GM19238 (cell line): ENCODE measurements at regions not wholly inside any gene's neighbourhood (a gene's known extent, or its start where the extent isn't known, plus 50 kb on each side); places are given as distances from the start of the nearest gene placed in this dataset.

Experiments used
- DNase-seq: peaks from one replicate; pipeline ENCODE4 v3.0.0; 2011; ENCODE audit warnings: low spot score; ENCODE audit not compliant: insufficient read length

DNA sequence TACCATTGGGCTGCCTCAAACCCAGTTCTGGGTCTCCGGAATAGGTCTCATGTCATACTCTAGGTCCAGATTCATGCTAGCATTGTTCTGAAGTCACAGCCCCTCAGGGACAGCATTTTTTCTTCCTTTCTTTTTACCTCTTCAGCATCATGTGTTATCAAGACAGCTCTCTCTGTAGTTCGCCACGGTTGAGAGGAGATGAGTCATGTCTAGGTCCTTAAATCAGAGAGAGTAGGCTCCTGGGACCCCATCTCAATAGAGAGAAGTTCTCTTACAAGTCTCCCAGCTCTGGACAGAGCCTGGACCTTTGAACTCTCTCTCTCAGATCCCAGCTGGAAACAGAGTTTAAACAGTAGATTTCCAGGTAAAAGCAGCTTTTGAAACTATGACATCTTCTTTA is 332.4 kb upstream of the CD180 start:
- no peak for DNase-seq

DNA sequence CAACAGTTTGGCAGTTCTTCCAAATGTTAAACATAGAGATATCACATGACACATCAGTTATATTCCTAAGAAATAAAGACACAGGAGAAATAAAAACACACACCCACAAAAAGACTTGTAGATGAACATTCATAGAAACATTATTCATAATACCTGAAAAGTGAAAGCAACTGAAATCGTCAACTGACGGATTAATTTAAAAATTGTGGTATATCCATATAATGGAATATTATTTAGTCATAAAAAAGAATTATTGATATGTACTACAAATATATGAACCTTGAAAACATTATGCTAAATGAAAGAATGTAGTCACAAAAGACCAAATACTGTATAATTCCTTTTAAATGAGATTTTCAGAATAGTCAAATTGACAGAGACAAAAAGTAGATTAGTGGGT is 330.2 kb upstream of the CD180 start:
- DNase-seq: no peak

DNA sequence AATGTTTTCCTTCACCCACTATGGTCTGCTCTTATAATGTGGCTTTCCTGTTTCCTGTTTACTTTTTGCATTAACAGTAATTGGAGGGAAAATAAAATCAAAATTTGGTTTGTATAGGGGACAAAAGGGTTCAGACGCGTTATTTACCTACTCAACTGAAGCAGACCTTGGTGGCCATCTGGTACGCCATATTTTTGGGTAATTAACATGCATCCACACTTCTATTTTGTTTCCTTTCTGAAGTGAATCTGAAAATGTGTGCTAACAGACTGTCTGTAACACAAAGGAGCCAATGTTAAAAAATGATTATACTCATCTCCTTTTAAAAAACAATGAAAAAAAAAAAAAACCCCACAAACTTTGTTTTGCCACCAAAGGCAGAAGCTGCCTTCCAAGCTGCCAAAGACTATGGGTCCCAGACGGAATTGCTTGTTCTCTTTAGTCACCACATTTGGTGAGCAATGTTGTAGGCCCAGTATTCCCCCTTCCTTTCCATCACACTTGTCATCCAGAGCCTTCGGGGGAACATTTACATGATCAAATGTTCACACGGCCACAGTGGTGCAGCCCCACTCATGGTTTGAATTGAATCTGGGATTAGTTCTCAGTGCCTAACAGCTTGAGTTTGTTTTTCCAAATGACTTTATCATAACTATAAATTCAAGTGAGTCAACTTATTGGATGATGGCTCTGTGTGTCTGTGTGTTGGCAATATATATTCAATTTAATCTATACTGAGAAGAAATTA is 323.7 kb upstream of the CD180 start:
- DNase-seq: no peak

DNA sequence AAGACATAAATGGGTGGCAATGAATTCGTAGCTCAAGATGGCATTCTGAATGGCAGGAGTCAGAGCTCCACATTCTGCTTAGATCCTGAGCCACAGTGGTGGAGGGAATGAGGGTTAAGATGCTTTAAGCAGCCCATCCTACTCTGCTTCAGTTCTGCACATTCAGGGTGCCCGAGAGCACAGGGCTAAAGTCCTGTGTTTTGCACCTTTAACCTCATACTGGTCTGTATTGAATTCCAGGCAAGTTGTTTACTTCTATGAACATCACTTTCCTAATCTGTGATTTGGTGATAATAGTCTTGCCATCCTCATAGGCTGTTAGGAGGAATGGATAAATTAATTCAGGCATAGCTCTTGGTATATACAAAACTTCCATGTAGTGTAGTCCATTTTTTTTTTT is 321.6 kb upstream of the CD180 start:
- no peak for DNase-seq

DNA sequence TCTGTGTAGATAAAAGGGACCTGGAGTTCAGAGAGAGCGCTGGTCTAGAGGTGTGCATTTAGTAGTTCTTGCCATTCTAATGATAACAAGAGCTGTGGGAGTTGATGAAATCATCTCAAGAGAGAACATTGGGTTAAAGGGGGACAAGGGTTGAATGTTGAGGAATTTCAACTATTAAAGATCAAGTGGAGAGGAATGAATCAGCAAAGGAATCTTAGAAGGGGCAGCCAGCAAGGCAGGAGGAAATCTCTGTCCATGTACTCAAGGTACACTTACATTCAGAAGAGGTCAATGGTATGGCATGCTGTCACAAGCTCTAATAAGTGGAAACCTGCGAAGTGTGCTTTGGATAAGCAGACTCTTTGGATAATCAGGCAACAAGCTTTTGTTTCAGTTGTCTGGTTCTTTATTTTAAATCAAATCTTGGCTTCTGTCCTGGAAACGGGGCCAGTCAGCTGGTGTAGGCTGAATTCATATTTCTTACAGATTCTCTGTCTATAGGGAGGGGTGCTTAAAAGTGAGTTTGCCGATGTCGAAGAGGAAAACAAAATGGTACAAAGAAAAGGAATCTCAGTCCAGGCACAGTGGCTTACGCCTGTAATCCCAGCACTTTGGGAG is 320.5 kb upstream of the CD180 start:
- no peak for DNase-seq

DNA sequence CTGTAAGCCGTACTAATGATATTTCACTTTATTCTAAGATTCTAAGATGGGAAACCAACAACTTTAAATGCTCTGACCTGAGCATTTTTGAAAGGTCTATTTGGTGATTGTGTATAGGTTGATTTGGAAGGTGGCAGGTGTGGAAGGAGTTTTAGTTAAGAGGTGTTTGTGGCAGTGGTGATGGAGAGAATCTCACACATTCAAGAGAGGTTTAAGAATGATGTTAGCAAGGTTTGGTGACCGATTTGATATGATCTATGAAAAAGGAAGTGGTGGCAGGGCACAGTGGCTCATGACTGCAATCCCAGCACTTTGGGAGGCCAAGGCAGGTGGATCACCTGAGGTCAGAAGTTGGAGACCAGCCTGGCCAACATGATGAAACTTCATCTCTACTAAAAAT is 319.2 kb upstream of the CD180 start:
- DNase-seq: no peak

DNA sequence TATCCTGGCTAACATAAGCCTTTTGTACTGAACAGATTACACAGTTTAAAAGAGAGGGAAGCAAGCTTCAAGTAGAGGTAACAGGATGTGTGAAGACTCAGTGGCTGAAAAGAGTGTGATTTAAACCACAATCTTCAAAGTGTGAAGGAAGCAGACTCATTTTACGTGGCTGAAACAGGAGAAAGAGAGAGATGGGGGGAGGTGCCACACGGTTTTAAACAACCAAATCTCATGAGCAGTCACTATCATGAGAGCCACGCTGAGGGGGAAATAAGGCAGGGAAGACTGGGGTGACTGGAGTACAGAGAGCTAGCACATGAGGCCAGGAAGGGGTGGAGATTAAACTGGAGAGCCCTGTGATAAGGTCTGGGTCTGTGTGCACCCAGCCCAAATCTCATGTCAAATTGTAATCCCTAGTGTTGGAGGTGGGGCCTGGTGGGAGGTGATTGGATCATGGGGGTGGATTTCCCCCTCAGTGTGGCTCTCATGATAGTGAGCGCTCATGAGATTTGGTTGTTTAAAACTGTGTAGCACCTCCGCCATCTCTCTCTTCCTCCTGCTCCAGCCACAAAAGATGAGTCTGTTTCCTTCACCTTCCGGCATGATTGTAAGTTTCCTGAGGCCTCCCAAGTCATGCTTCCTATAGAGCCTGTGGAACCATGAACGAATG is 318.6 kb upstream of the CD180 start:
- no peak for DNase-seq

DNA sequence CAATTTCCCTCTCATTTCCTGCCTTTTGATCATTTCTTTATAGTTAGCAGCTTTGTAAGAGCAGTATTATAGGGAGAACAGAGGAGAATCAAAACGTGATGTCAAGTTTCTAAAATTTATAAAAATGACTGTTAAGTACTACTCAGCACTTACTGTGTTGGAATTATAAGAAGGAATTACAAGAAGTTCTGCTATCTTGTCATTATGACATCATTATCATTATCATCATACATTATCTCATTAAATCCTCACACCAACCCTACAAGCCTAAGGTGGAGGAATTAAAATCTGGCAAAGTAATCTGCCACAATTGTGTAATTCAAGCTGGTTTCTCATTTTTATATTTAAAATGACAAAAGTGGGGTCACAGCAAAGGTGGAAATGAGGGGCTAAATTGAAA is 316.2 kb upstream of the CD180 start:
- DNase-seq: no peak

DNA sequence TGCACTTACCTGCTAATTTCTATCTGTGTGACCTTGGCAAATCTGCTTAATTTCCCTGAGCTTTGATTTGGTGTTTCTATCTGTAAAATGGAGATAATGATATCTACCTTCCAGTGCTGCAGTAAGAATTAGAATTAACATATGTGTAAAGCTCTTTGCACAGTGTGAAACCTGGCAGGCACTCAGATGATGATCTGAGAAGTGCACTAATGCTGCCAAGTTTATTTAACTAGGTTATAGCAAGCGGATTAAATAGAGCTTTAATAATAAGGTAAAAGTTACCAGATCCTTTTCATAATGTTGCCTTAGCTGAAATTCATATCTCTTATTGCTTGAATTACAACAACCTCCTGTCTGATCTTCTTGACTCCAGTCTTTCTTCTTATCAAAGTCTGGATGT is 315.3 kb upstream of the CD180 start:
- no peak for DNase-seq

DNA sequence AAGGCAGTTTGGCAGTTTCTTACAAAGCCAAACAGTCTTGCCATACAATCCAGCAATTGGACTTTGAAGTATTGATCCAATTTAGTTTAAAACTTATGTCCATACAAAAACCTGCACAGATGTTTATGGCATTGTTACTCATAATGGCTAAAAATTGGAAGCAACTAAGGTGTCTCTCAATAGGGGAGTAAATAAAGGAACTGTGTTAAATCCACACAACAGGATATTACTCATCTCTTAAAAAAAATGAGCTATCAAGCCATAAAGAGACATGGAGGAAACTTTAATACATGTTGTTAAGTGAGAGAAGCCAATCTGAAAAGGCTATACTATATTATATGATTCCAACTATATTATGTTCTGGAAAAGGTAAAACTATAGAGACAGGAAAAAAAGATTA is 313.6 kb upstream of the CD180 start:
- DNase-seq: no peak

DNA sequence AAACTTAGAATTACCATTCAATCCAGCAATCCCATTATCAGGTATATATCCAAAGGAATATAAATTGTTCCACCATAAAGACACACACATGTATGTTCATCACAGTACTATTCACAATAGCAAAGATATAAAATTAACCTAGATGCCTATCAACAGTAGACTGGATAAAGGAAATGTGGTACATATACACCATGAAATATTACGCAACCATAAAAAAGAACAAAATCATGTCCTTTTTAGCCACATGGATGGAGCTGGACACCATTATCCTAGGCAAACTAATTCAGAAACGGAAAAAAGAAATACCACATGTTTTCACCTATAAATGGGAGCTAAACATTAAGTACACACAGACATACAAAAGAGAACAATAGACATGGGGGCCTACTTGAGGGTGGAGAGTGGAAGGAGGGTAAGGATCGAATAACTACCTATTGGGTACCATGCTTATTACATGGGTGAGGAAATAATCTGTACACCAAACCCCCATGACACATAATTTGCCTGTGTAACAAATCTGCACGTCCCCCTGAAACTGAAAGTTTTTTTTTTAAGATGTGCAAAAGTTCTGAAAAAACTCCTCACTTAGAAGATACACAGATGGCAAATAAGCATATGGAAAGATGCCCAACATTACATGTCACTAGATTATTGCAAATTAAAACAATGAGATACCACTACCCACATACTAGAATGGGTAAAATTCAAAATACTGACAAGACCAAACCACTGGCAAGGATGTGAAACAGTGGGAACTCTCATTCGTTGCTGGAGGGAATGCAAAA is 313.0 kb upstream of the CD180 start:
- no peak for DNase-seq

DNA sequence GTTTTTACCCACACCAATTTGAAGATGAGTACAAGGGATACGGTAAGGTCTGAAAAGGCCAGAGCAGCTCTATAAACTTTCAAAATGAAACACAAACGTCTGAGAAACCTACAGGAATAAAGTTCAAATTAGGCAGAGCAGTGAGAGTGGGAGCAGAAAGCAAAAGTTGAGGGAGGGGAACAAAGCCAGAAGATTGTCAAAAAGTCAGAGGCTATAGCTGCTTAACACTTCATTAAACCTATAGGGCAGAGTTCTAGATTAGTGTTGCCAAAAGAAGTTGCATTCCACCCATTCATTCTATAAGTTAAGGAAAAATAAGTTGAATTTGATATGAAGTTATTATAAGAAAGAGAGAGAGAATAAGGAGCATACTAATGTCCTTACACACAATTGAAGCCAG is 309.6 kb upstream of the CD180 start:
- DNase-seq: no peak

DNA sequence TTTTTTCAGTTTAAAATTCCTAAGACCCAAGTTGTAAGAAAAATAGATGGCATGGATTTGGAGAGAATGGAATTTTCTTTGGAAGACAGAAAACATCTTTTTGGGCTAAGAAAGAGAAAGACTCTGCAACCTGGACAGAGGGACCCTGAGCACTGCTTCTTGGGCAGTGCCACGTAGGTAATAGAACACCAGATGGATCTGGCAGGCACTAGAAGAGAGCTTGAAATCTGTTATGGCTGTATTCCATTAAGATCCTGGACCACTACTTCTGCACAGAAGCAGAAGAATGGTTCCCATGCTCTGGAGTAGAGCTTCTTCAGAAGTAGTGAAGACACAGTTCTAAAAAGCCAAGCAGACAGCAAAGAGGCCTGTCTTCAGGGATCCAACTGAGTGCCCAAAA is 306.4 kb upstream of the CD180 start:
- DNase-seq: no peak

DNA sequence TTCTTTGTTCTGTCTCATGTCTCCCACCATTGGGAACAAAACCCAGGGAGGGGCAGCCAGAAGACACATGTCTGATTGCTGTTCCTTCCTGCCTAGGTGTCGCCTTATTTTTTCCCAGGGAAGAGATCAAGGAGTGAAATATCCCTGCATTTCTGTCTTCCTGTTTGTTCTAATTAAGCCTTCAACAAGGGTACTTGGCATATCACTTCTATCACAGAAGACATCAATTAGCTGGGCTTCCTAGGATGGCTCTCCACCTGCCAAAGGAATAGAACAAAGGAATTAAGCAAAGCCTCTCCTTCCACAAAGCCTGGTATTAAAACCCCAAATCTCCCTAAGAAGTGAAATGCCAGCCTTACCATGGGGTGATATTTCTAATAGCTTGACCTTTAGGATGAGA is 299.5 kb upstream of the CD180 start:
- DNase-seq: no peak

DNA sequence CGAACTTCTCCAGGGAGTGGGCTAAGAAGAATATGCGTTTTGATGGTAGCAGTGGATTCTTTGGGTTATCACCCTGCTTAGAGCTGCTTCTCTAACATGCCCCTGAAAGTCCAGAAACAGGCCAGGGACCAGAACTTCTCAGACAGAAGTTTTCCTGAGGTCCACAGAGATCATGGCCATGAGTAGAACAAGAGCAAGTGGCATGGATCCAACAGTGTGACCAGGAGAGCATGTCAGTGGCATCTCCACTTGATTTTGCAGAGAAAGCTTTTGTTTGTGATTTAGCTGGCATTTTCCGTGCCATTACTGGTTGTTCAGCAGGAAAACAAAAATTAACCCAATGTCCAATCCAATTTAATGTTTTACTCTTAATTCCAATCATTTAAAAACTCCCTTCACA is 298.5 kb upstream of the CD180 start:
- no peak for DNase-seq

DNA sequence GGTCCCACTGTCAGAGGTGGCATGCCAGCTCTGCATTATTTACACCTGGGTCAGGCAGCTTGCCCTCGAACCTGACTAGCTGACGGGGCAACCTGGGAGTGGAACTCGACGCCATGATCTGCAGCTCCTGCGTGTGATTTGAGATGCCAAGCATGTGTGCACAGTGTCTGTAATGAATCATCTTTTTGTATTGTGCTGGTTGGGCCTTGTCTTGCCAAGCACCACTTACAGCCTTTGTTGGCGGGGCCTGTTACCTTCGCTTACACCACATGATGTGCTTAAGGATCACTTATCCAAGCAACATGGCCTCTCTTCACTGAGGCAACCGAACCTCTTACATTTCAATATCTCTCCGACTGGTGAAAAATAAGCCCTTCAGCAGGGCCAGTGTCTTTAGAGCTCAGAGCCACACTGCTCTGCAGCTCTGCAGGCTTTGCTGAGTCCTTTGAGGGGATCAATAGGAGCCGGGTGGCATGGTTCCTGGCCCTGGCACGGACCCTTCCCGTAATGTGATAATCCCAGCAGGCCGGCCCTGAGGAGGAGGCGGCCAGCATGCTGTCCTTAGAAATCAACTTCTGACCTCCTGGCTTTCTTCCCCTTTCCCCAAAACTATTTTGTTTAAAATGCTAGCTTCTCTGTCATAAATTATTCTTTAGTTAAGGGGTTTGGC is 297.7 kb upstream of the CD180 start:
- no peak for DNase-seq

DNA sequence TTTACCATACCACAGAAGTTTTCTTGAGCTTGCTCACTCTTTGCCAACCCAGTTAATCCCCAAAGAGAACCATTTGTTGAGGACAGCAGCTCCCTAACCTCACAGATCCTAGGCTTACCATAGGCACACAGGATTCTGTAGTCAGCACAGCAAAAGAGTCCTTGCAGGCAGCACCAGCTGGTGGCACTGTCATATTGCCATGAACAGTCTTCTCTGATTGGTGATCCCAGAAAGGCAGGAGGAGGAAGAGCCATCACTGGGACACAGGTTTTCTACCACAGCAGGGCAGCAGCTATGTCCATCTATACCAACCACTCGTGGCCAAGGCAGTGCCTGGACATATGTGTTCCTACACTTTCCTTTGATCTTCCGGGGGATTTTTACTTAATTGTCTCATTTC is 297.1 kb upstream of the CD180 start:
- no peak for DNase-seq

DNA sequence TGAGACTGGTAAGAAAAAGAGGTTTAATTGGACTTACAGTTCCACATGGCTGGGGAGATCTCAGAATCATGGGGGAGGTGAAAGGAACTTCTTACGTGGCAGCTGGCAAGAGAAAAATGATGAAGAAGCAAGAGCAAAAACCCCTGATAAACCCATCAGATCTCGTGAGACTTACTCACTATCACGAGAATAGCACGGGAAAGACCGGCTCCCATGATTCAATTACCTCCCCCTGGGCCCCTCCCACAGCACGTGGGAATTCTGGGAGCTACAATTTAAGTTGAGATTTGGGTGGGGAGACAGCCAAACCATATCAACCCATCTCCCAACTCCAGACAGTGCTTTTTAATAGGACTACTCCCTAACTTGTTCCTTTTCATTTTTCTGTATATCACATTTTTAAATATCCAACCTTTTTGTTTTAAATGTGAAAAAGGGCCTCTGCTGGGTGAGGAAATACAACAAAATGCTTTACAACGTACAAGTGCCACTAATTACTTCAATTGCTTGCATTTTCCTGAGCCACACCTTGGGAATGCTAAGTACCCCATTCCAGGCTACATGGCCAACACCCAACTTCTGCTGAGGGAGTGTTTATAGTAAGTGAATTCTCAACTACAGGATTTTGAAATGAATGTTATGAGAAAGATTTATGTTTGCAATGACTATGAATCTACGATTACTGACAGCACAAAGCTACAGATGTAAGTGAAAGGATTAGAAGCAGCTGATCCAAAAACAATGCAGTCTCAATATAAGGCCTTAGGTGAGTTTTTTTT is 294.1 kb upstream of the CD180 start:
- DNase-seq: no peak

DNA sequence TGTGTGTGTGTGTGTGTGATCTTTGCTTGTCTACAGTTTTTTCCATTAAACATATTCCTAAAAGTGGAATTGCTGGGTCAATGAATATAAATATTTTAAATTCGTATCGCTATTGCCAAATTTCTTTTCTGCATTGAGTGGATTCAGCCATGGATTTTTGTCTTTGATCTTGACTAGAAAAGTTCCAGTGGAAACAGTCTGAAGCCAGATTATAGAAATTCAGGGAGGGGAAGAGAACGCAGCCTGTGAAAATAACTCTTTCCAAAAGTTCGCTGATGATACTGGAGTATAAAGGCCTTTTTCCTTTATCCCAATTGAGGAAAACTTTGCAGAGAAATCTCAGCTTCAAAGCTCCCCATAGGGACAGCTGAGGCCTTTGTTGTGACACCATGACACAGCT is 292.3 kb upstream of the CD180 start:
- DNase-seq: no peak

DNA sequence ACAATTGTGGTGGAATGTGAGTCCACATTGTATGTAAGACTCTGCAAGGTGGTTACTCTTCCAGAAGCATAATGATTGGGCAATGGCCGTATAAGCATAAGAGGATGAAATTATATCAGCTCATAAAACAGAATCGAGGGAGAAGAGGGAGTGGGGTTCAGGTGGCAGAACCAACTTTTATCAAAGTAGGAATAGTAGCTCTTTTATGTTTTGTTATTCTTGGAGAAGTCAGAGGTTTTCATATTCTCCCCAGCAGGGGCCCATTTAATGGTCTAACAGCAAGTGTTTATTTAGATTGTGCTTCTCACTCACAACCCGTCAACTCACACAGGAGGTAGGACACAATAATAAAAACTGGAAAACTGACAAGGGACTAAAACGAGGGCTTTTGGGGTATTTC is 291.3 kb upstream of the CD180 start:
- DNase-seq: no peak
